ENCODE measurements at regions not wholly inside any gene's neighbourhood (a gene's known extent, or its start where the extent isn't known, plus 50 kb on each side); places are given as distances from the start of the nearest gene placed in this dataset.

DNA sequence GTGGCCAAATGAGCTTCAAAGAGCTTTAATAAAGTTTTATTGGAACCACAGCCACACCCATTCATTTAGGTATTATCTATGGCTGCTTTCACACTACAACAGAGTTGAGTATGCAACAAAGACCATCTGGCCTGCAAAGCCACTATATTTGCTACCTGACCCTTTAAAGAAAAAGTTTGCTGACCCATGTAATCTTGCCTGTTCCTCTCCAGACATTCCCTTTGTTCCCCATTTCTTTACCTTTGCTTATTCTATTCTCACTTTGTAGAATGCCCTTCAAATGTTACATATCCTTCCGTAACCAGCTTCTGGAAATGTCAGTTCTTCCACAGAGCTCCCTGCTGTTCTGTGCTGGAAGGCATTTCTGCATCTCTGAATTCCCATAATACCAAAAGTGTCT lies 320.2 kb downstream of the TLE1 start (continued):
- TF ChIP-seq, protein P1, sequence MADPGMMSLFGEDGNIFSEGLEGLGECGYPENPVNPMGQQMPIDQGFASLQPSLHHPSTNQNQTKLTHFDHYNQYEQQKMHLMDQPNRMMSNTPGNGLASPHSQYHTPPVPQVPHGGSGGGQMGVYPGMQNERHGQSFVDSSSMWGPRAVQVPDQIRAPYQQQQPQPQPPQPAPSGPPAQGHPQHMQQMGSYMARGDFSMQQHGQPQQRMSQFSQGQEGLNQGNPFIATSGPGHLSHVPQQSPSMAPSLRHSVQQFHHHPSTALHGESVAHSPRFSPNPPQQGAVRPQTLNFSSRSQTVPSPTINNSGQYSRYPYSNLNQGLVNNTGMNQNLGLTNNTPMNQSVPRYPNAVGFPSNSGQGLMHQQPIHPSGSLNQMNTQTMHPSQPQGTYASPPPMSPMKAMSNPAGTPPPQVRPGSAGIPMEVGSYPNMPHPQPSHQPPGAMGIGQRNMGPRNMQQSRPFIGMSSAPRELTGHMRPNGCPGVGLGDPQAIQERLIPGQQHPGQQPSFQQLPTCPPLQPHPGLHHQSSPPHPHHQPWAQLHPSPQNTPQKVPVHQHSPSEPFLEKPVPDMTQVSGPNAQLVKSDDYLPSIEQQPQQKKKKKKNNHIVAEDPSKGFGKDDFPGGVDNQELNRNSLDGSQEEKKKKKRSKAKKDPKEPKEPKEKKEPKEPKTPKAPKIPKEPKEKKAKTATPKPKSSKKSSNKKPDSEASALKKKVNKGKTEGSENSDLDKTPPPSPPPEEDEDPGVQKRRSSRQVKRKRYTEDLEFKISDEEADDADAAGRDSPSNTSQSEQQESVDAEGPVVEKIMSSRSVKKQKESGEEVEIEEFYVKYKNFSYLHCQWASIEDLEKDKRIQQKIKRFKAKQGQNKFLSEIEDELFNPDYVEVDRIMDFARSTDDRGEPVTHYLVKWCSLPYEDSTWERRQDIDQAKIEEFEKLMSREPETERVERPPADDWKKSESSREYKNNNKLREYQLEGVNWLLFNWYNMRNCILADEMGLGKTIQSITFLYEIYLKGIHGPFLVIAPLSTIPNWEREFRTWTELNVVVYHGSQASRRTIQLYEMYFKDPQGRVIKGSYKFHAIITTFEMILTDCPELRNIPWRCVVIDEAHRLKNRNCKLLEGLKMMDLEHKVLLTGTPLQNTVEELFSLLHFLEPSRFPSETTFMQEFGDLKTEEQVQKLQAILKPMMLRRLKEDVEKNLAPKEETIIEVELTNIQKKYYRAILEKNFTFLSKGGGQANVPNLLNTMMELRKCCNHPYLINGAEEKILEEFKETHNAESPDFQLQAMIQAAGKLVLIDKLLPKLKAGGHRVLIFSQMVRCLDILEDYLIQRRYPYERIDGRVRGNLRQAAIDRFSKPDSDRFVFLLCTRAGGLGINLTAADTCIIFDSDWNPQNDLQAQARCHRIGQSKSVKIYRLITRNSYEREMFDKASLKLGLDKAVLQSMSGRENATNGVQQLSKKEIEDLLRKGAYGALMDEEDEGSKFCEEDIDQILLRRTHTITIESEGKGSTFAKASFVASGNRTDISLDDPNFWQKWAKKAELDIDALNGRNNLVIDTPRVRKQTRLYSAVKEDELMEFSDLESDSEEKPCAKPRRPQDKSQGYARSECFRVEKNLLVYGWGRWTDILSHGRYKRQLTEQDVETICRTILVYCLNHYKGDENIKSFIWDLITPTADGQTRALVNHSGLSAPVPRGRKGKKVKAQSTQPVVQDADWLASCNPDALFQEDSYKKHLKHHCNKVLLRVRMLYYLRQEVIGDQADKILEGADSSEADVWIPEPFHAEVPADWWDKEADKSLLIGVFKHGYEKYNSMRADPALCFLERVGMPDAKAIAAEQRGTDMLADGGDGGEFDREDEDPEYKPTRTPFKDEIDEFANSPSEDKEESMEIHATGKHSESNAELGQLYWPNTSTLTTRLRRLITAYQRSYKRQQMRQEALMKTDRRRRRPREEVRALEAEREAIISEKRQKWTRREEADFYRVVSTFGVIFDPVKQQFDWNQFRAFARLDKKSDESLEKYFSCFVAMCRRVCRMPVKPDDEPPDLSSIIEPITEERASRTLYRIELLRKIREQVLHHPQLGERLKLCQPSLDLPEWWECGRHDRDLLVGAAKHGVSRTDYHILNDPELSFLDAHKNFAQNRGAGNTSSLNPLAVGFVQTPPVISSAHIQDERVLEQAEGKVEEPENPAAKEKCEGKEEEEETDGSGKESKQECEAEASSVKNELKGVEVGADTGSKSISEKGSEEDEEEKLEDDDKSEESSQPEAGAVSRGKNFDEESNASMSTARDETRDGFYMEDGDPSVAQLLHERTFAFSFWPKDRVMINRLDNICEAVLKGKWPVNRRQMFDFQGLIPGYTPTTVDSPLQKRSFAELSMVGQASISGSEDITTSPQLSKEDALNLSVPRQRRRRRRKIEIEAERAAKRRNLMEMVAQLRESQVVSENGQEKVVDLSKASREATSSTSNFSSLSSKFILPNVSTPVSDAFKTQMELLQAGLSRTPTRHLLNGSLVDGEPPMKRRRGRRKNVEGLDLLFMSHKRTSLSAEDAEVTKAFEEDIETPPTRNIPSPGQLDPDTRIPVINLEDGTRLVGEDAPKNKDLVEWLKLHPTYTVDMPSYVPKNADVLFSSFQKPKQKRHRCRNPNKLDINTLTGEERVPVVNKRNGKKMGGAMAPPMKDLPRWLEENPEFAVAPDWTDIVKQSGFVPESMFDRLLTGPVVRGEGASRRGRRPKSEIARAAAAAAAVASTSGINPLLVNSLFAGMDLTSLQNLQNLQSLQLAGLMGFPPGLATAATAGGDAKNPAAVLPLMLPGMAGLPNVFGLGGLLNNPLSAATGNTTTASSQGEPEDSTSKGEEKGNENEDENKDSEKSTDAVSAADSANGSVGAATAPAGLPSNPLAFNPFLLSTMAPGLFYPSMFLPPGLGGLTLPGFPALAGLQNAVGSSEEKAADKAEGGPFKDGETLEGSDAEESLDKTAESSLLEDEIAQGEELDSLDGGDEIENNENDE (IDR thresholded peaks at IDR 0.05; ENCODE audit: insufficient replicate concordance, low read length), result no peak
- TF ChIP-seq SIRT6 (IDR thresholded peaks at IDR 0.05; ENCODE audit: low read length) (no peak), CBX5 (IDR thresholded peaks at IDR 0.05; ENCODE audit: low read depth, low read length) (no peak), BACH1 (IDR thresholded peaks at IDR 0.05; ENCODE audit: low read length) (no peak), SRF (IDR thresholded peaks at IDR 0.05; ENCODE audit: low read depth, low read length) (no peak), SIX5 (IDR thresholded peaks at IDR 0.05; ENCODE audit: low read depth, low read length) (no peak), POLR2AphosphoS5 (IDR thresholded peaks at IDR 0.05; ENCODE audit: low read depth, low read length) (no peak), YY1 (IDR thresholded peaks at IDR 0.05; ENCODE audit: low read depth, low read length) (no peak)
- TF ChIP-seq, protein P2, sequence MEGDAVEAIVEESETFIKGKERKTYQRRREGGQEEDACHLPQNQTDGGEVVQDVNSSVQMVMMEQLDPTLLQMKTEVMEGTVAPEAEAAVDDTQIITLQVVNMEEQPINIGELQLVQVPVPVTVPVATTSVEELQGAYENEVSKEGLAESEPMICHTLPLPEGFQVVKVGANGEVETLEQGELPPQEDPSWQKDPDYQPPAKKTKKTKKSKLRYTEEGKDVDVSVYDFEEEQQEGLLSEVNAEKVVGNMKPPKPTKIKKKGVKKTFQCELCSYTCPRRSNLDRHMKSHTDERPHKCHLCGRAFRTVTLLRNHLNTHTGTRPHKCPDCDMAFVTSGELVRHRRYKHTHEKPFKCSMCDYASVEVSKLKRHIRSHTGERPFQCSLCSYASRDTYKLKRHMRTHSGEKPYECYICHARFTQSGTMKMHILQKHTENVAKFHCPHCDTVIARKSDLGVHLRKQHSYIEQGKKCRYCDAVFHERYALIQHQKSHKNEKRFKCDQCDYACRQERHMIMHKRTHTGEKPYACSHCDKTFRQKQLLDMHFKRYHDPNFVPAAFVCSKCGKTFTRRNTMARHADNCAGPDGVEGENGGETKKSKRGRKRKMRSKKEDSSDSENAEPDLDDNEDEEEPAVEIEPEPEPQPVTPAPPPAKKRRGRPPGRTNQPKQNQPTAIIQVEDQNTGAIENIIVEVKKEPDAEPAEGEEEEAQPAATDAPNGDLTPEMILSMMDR (IDR thresholded peaks at IDR 0.05; ENCODE audit: control extremely low read depth in 1 of 3, insufficient read depth in 1 of 3, low read depth in 1 of 3, low read length in 3 of 3), result no peak
- TF ChIP-seq, protein P3, sequence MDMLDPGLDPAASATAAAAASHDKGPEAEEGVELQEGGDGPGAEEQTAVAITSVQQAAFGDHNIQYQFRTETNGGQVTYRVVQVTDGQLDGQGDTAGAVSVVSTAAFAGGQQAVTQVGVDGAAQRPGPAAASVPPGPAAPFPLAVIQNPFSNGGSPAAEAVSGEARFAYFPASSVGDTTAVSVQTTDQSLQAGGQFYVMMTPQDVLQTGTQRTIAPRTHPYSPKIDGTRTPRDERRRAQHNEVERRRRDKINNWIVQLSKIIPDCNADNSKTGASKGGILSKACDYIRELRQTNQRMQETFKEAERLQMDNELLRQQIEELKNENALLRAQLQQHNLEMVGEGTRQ (IDR thresholded peaks at IDR 0.05; ENCODE audit: low read length), result no peak
